ENCODE measurements at regions not wholly inside any gene's neighbourhood (a gene's known extent, or its start where the extent isn't known, plus 50 kb on each side); places are given as distances from the start of the nearest gene placed in this dataset.

- DNase-seq (ENCODE audit: low read depth), result no peak
Observed at GRCh38 chr6:1257778-1258177, 54.1 kb upstream of the FOXQ1 start.

GRCh38 chr6:1256435-1257008, 55.4 kb upstream of the FOXQ1 start:
- DNase-seq (ENCODE audit: low read depth), result no peak

DNA sequence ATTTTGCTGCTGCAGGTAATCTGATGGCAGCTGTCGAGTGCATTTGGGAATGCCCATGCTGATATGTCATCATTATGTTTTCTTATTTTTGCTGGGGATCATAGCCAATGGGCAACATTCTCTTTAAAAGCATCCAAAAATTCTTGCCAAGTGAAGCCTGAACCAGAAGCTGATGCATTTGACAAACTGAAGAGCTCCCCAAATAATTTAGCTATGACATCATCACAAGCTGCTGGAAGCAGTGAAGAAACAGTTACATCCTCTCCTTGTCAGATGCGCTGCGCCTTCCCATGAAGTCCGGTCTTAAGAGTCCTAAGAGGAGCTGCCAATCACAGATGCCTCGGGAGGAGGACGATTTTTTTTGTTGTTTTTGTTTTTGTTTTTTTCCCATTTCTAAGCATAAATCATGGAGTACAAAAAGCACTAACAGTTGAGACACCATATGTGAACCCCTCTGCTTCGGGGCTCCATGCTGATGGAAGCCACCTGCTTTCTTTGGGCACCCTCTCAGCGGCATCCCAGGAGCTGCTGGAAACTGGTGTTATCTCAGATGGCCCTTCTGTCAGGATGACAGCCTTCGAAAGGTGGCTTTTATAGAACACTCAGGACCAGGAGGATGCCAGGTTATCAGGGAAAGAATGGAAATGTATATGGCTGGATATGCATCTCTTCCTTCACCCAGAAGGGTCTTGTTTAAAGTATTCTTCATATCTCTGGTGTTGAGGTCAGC, 56.1 kb upstream of the FOXQ1 start:
- DNase-seq (ENCODE audit: low read depth), result no peak

DNA sequence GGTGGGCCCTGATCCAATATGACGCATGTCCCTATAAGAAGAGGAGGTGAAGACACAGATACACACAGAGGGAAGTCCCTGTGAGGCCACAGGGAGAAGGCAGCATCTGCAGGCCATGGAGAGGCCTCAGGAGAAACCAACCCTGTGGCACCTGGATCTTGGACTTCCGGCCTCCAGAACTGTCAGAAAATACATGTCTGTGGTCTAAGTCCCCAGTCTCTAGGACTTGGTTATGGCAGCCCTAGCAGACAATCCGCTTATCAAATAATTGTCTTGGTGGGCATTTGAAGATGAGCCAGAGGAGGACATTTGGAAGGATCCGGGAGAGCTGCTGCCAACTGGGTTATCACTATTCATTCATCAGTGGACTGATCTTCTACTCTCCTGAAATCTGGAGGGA, 57.6 kb upstream of the FOXQ1 start:
- no peak for DNase-seq (ENCODE audit: low read depth)

GRCh38 chr6:1253816-1254215, 58.1 kb upstream of the FOXQ1 start:
- no peak for DNase-seq (ENCODE audit: low read depth)

DNA sequence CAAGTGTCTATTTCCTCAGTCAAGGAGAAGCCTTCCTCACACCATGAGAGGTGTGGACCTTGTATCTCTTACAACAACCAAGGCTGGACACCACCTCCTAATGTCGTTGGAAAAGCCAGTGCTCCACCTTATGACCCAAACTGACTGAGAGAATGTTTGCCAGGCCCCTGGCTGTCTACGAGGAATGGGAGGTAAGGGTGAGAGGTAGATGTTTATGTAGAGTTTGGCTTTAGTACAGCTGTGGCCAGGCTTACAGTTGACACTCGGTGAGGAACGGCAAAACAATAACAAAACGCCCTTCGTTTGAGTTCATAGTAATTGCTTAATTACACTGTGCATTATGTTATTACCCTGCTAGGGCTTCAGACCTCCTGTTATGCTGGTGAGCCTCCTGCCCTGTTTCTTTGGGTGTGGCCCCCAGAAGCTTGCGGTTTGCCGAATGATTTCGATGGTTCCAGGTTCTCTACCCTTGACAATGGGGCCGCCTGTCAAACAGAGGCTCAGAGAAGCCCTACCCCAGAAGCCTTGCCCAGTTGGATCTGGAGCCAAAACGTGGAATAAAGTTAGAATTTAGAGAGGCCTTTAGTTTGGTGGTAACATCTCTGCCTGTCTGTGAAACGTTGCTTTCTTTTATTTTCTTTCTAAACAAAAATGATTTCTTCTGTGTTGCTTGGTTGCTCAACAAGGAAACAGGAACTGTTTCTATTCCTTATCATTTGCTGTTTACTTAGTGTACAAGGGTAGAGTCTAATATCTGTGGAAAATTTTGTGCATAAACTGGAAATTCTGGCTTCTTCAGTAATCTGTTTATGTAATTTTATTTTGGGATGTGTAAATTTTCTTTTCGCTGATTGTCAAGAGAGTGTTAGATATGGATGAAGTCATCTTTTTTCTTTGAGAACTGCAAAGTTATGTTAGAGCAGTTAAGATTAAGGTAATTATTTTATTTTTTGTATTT, 60.4 kb upstream of the FOXQ1 start:
- no peak for DNase-seq (ENCODE audit: low read depth)

GRCh38 chr6:1250489-1251197, 61.3 kb upstream of the FOXQ1 start:
- DNase-seq (ENCODE audit: low read depth), result no peak

DNA sequence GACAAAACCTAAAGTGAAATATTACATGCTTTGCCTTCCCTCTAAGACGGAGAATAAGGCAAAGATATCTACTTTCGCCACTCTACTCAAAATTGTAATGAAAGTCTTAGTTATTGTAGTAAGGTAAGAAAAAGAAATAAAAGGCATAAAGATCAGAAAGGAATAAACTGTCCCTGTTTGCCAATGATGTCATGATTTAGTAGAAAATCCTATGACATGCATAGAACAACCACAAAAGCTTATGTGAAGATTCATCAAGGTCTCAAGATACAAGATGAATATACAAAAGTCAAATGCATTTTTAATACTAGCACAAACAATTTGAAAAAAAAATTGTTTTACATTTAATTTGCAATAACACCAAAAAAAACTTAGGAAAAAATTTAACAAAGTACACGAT, 64.0 kb upstream of the FOXQ1 start:
- DNase-seq (ENCODE audit: low read depth), result no peak

DNA sequence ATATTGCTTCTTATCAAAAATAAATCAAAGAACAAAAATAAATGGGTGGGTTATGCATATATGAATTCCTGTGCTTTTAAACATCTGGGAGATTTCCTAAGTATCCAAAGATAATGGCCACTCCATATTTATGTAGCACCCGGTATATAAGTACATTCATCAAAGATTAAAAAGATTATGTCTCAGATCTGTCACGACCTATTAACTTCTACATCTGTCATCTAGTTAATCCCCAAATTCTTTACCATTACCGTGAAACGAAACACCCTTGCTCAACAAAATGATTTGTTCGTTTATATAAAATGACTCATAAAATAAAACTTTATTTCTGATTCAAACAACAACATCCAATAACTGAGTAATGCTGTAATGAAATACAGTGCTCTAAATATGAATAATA, 64.8 kb upstream of the FOXQ1 start:
- no peak for DNase-seq (ENCODE audit: low read depth)

GRCh38 chr6:1244941-1245340, 67.0 kb upstream of the FOXQ1 start:
- no peak for DNase-seq (ENCODE audit: low read depth)

DNA sequence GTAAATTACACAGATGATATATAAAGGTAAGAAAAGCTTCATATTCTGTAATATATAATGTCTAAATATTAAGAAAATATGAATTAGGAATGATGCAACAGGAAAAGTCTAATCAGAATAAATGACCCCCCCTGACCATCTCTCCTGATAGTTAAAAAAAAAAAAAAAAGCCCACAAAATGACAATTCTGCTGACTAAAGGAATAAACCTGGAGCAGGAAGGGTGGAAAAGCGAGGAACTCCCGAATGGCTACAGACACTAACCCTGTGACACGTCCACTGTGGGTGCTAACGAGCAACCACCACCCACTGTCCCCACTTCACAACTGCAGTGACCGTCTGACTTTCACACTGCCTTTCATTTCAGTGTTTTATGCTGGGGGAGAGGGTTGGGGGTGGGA, 67.6 kb upstream of the FOXQ1 start:
- no peak for DNase-seq (ENCODE audit: low read depth)

DNA sequence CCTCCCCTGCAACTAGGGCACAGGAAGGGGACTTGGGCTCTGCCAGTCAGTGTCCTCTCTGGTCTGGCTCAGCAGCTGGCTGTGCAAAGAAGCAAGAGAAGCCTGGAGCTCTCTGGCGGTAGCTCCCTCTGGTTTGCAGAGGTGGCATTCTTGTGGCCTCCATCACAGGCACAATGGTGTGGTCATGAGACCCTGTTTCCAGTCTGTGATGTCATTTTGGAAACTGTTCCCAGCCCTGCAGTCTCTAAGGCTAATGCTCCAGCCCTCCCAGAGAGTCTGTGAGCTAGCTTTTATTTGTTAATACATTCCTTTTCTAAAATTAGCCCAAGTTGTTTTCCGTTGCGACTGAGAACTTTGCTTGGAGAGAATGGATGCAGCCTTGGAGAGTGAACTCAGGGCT, 69.5 kb upstream of the FOXQ1 start:
- DNase-seq (ENCODE audit: low read depth), result no peak

GRCh38 chr6:1242021-1242420, 69.9 kb upstream of the FOXQ1 start:
- DNase-seq (ENCODE audit: low read depth), result no peak

DNA sequence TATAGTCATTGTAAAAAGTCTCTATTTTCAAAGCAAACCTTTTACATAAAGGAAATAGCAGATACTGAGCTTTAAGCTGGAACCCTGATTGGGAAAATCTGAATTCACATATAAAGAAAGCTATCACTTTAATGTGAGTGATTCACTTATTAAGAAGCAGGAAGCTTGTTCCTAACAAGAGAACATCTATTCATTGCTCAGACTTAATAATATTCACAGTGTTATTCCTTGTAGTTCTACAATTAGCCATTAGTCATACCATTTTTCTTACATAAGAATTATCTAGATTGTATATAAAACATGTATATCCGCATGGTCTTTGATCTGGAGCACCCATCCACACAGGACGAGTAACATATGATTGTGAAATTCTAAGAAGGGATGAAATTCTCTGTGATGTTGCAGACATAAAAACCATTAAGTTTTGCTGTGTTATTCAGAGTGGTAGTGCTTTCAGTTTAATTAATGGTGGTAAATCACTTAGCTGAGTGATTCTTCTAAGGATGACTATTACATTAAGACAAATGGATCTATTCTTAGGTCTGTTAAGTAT, 71.1 kb upstream of the FOXQ1 start:
- peak; percentile 17 for DNase-seq (ENCODE audit: low read depth)

DNA sequence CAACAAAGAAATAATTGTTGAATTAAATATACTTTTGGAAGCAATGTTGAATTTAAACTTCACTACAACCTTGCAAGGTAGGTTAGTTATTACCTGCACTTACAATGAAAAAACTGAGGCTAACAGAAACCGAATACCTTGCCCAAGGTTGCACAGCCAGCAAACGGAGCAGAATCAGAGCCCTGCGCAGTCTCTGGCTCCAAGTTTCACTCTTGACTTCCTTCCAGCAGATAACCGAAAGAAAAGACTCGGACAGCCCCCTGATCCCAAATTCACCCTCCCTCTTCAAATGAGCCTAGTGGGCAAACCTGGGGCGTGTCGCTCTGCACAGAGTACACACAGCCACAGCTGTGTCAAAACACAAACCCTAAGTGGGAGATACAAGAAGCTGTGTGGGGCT, 72.1 kb upstream of the FOXQ1 start:
- no peak for DNase-seq (ENCODE audit: low read depth)

- no peak for DNase-seq (ENCODE audit: low read depth)
Observed at GRCh38 chr6:1238040-1238439, 73.9 kb upstream of the FOXQ1 start.

- DNase-seq (ENCODE audit: low read depth), result no peak
Observed at GRCh38 chr6:1237636-1238035, 74.3 kb upstream of the FOXQ1 start.

DNA sequence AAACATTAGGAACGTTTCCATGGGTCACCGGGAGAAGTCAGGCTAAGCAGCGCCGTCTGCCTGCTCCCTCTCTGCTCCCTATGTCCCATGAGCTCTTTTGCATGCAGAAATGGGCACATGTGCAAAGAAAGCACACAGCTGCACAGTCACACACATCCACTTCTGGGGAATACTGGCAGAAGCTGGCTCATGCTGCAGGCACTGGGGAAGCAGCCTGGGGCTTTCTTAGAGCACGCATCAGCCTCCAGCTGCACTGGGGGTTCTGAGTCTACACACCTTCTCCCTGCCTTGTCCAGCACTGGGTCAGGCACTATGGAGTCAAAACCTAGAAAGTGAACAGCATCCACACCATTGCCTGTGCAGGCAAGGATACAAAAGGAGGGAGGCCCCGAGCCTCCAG, 76.1 kb upstream of the FOXQ1 start:
- DNase-seq (ENCODE audit: low read depth), result no peak

GRCh38 chr6:1233924-1234323, 78.0 kb upstream of the FOXQ1 start:
- no peak for DNase-seq (ENCODE audit: low read depth)

- no peak for DNase-seq (ENCODE audit: low read depth)
Observed at GRCh38 chr6:1232578-1232977, 79.3 kb upstream of the FOXQ1 start.

- no peak for DNase-seq (ENCODE audit: low read depth)
Observed at GRCh38 chr6:1231941-1232340, 80.0 kb upstream of the FOXQ1 start.

All from HT1080 (cell line).